ENCODE measurements at regions not wholly inside any gene's neighbourhood (a gene's known extent, or its start where the extent isn't known, plus 50 kb on each side); places are given as distances from the start of the nearest gene placed in this dataset.
A peak's percentile ranks its signal among the peaks of the same experiment; 100 is the strongest.
"Not testable (repeated sequence)": the region's sequence is repeated elsewhere in the genome, so short reads cannot be mapped to it uniquely, and the experiment has no call there.

DNA sequence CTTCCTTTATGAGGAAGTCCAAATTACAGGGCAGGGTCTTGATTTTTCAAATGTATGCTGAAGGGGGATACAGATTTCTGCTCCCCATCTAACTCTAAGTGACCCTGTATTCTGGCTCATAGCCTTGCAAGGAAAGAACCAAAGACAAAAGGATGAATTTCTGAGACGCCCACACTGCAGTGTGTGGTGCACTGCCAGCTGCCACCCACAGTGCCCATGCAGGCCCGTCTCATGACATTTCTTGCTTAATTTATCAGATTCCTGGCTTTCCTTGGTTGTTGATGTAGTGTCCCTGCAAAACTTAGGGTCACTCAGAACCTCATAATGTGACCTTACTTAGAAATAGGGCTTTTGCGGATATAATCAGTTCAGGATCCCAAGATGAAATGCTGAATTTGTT lies 68.0 kb downstream of the CBLN4 start:
- DNase-seq (ENCODE audit: low spot score), result no peak
- intact Hi-C loops (cut with DNase I), result no loop called here
- ATAC-seq, result no peak

DNA sequence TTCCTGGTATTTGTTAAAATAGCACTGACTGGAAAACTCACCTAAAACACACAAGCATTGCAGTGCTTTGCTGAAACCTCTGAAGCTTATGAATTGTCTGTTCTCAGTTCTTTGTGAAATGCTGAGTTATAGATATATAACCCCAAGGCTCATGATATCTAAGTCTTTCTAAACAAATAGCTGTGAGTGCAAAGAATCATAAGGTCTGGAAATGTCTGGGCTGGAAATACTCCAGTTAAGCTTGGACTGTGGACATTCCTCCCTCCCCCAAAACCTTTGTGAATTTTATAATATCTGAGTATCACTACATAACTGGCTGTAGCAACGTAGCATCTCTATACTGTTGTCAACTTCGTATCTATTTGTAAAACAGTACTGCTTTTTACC lies 69.1 kb downstream of the CBLN4 start:
- DNase-seq (ENCODE audit: low spot score), result no peak
- intact Hi-C loops (cut with DNase I), result no loop called here
- ATAC-seq, result no peak

DNA sequence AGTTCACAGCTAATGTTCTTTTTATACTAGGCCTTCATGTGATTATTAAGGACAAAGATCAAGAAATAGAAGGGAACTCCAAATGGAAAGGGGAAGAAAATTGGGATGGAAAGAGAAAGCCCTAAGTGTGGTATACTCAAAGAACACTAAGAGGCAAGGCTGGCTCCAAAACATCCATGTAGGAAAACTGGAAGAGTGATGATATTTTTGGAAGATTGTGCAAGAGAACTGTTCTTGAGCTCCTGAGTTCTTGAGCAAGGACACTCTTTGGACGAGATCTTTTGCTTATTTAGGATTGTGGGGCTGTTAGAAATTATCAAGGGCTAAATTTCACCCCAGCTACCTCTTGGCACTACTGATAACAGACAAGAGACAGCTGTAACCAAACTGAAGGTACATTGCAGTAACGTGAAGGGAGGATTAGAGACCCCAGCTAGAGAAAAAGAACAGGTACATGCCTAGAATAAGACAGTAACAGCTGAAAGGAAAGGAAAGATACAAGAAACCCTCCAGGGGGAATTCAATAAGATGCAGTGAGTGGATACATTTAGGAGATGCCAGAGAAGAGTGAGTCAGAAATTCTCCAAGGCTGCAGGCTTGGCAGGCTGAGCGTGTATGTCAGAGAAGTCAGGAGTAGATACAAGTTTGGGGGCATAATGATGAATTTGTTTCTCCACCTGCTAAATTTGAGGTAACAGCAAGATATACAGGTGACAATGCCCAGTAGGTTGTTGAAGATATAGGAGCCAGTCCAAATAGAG lies 69.7 kb downstream of the CBLN4 start:
- intact Hi-C loops (cut with DNase I), result no loop called here
- no peak for DNase-seq (ENCODE audit: low spot score)
- ATAC-seq, result peak; percentile 57

DNA sequence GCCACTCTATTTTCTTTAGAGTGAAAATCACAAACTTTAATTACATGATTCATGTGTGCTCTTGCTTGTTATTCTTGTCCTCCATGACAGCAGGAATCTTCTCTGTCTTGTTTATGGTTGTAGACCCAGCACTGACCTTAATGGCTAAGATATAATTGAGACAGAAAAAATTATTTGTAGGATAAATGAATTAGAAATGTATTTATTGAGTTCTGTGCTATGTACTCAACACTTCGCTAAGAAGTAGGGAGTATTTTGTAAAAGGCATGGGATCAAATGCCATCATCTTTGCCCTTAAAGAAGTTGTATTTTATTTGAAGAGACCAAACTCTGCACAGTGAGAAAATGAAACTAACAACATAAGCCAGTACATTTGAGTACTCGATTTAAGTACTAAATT lies 71.2 kb downstream of the CBLN4 start:
- ATAC-seq (no peak), DNase-seq (ENCODE audit: low spot score) (no peak)
- intact Hi-C loops (cut with DNase I), result no loop called here

DNA sequence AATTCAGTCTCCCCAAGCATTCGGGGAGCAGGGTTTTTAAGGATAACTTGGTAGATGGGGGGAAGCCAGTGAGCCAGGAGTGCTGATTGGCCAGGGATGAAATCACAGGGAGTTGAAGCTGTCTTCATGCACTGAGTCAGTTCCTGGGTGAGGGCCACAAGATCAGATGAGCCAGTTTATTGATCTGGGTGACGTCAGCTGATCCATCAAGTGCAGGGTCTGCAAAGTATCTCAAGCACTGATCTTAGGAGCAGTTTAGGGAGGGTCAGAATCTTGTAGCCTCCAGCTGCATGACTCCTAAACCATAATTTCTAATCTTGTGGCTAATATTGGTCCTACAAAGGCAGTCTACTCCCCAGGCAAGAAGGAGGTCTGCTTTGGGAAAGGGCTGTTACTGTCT lies 74.4 kb downstream of the CBLN4 start:
- ATAC-seq; intact Hi-C loops (cut with DNase I); DNase-seq (ENCODE audit: low spot score): not testable (repeated sequence)

DNA sequence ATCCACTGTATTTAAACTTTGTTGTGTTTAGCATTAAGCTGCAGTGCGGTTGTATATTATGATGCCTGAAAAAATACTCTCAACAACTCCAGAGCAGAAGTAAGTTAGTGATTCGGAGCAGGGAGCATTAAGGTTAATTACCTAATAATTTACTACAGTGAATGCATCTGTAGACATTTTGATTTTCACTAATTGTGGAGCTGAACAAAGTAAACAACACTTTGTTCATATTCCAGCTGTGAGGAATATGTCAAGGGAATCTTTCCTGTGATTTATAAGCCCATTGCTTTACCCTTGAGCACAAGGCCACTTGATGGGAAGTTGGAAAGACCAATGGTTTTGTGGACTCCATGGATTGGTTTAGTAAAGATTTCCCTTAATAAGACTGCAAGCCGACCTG lies 77.1 kb downstream of the CBLN4 start:
- intact Hi-C loops (cut with DNase I), result no loop called here
- ATAC-seq (no peak), DNase-seq (ENCODE audit: low spot score) (no peak)

DNA sequence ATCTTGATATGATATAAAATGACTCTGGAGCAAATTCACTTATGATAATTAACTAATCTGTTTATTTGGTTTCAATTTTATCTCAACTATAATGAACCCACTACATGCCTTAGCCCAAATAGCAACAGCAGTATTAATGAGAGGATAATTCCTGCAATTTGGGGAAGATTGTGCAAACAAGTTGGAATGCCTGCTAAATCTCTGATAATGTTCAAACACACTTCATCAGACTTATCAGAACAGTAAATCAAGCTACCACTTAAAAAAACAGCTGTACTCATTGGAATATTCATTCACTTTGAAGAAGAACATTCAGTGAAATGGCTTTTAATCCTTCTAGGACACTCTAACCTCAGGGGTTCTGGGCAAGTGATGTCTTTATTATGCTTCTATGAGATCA lies 85.4 kb downstream of the CBLN4 start:
- DNase-seq (ENCODE audit: low spot score), result no peak
- no peak for ATAC-seq
- intact Hi-C loops (cut with DNase I), result no loop called here

DNA sequence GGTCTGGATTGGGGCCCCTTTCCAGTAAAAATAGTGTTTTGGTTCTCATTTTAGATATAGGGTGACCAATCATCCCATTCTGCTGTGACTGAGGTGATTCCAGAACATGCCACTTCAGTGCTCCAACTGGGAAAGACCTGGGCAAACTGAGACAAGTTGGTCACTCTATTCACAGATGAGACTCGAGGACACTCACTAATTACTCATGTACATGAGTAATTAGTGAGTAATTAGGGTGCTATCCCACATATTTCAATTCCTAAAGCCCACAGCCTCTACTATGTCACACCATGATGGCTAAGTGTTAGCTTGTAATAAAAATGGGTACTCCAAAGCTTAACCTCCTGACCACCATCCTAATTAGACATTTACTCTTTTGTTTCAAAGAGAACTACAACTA lies 86.0 kb downstream of the CBLN4 start:
- no peak for ATAC-seq
- intact Hi-C loops (cut with DNase I), result no loop called here
- DNase-seq (ENCODE audit: low spot score), result no peak

DNA sequence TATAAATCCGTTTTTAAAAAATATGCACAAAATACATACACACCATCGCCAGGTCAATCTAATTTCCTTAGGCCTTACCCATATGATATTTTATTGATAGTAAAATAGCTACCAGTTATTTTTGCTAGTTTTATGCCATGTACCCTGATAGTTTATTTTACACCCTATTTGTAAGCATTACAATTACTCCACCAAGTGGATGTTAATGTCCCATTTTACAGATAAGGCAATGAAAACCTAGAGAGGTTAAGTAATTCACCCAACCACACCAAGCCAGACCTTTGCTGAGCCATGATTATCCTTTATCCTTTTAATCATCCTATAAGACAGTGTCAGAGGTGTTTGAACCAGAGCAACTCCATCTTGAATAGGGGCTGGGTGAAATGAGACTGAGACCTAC lies 86.8 kb downstream of the CBLN4 start:
- intact Hi-C loops (cut with DNase I), result no loop called here
- DNase-seq (ENCODE audit: low spot score), result no peak
- no peak for ATAC-seq

DNA sequence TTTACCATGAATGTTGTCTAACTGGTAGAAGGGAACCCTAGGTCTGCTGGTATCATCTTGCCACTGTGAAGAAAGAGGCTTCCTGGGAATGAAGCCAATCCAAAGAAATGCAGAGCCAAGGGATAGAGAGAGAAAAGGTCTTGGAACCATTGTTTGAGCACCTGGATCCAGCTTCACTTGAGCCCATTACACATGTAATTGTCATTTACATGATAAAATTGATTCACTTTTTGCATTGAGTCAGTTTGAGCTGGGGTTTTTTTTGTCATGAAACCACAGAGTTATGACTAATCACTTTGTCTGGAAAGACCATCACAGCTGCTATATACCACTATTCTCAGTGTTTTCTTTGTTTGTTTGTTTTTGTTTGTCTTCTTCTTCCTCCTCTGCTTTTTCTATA lies 112.3 kb downstream of the CBLN4 start:
- ATAC-seq (no peak), DNase-seq (ENCODE audit: low spot score) (no peak)
- intact Hi-C loops (cut with DNase I), result no loop called here

DNA sequence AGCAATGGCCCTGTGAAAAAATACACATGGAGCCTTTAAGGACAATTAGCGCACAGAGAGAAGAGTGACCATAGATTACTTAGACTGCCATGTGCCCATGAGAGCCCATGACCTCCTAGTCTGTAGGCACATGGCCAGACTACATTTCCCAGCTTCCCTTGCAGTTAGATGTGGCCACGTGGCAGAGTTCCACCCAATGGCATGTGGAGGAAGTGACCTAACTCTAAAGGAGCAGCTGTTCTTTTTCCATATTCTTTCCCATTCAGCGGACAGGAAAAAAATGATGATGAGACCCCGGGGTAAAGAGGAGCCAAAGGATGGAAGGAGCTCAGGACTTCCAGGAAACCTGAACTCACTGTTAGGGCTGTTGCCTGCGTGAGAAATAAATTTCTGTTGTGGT lies 116.6 kb downstream of the CBLN4 start:
- DNase-seq (ENCODE audit: low spot score) (no peak), ATAC-seq (no peak)
- intact Hi-C loops (cut with DNase I), result no loop called here

DNA sequence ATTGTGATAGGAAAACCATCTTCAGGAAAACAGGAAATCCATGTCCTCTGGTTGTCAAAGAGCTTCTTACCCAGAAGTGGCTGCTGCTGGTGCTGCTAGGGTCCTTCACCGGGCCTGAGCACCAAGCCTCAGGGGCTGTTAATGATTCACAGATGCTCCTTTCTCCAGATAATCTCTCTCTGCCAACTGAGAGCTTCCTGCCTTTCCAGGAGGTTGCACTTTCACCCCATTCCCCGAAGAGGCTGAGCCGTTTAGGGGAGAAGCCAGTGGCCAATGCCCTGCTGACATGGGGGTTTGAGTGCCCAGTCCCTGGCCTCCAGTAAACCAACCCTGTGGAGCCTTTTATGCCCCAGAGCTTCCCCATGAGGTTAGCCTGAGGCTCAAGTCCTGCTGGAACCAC lies 122.4 kb downstream of the CBLN4 start:
- intact Hi-C loops (cut with DNase I), result no loop called here
- DNase-seq (ENCODE audit: low spot score) (no peak), ATAC-seq (no peak)

DNA sequence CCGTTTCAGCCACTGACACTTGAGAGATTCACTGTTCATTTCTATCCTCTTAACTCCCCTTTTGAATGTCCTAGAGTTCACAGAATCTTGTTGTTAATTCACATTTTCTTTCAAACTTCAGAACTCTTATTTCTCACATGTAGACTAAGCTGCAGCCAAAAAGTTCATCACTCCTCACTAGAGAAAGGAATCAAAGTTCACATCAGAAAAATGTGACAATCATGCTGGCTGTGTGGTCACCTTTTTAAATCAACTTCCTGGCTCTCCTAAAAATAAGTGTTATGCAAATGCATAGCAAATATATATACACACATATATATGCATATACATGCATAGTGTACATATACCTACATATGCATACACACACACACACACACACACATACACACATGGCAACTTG lies 123.0 kb downstream of the CBLN4 start:
- intact Hi-C loops (cut with DNase I), result no loop called here
- ATAC-seq (no peak), DNase-seq (ENCODE audit: low spot score) (no peak)

DNA sequence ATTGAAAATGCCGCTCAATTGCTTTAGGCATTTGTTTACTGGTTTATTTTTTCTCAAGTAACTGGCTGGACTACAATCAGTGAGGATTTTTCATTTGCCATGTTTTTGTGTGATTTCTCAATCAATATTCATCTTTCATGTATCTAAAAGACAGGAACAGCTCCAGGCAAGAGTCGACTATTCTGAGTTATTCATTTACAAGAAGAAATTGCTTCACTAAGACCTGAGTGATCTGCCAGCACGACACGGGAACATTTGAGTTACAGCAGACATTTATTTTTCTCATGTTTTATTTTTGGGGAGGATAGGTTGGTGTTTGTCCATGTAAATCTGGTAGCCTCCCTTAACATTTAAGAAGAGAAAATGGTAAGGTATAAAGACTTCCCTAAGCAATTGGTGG lies 124.1 kb downstream of the CBLN4 start:
- intact Hi-C loops (cut with DNase I), result no loop called here
- no peak for DNase-seq (ENCODE audit: low spot score)
- ATAC-seq, result no peak

DNA sequence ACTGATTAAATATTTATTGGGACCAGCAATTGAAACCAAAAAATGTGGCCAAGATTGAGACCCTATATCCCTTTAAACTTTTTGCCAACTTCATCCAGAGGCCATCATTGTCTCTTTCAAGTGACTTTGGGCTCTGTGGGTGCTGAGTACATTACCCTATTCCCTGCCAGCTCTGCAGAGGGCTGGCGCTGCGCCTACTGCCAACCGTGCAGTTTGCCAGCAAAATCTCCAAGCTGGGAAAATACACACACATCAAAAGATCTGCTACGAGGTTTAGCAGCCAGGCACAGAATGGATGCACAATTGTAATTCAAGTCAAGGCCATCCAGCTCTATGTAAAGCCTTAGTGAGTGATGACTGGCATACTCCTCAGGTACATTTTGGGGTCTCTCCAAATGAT lies 125.0 kb downstream of the CBLN4 start:
- no peak for DNase-seq (ENCODE audit: low spot score)
- no peak for ATAC-seq
- intact Hi-C loops (cut with DNase I), result no loop called here

DNA sequence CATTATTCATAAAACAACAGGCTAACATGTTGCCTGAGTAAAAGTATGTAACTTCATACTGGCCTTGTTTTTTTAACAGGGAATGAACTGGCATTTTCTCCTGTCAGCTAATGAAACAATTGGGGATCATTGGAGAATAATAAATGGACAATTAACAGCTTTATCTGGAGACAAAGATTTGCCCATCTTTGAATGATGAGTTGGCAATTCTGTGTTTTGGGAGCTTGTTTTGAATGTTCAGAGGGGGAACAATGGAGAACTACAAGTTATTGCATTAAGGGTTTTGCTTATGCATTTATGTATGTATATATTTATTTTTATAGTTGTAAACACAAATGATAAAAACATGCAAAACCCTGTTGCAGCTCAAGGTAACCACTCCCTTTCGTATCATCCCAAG lies 150.3 kb downstream of the CBLN4 start:
- DNase-seq (ENCODE audit: low spot score), result no peak
- intact Hi-C loops (cut with DNase I), result no loop called here
- ATAC-seq, result no peak

DNA sequence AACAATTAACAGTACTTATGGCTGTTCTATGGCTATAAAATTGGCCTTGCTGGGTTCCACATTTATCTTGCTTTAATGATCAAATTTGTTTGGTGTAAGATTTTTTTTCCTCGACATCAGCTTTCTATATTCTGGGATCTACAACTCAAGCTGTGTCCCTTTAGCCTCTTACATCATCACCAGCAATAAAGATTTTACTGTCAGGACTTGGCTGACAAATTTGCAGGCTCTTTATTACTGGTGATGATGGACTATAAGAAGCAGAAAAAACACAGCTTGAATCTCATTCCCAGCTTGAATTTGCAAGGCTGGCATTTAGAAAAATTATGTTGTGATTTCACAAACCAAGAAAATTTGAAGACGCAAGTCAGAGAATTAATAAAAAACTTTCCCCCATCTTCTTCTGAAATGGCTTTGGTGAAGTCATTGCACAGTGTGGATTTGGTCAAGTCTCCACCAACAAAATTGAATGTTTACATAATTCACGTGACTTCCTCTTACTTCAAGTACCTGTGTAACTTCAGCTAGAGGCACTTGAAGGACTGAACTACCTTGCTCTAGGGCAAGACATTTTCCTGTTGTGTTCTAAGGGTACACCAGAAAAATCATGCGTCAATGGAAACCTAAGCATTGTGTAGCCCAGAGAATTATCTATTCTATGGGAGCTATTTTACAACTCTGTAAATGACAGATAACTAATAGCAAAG lies 175.0 kb downstream of the CBLN4 start:
- no peak for ATAC-seq

DNA sequence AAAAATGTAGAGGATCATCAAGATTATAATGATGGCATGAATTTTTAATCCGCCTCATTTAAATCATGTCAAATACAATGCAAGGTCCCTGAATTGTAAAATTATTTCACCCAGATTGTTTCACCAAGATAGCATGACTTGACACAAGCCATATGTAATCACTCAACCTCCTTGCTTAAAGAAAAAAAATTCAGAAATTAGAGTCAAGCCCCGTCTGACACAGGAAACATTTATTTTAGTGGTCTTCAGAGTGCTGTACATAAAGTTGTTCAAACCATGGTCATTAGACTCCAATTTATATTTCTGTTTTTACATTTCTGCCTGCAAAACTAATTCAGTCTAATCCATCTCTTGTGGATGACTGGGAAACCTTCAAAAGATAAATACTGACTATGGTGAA lies 200.2 kb downstream of the CBLN4 start:
- no peak for ATAC-seq
- DNase-seq (ENCODE audit: low spot score), result no peak
- intact Hi-C loops (cut with DNase I), result no loop called here

More for the DNA sequence above, 175.0 kb downstream of the CBLN4 start:
- intact Hi-C loops (cut with DNase I), result no loop called here
- DNase-seq (ENCODE audit: low spot score), result no peak

DNA sequence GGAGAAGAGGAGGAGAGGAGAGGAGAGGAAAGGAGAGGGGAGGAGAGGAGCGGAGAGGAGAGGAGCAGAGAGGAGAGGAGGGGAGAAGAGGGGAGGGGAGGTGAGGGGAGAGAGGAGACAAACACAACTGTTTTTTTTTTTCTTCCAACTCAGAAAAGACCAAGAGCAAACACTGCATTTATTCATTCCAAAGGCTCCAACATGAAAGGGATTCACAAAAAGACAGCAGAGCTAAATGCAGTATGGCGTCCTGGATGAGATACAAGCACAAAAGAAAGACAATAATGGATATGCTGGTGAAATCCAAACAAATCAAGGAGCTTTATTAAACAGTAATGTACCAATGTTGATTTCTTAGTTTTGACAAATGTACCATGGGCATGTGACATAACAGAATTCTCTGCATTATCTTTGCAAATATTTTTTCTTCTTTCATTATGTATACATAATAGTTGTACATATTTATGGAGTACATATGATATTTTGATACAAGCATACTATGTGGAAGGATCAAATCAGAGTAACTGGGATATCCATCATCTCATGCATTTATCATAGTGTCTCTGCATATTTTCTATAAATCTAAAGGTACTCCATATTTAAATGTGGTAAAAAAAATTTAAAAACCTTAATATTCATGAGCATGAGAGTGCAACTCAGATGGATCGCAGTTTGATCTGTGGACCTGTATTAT lies 204.6 kb downstream of the CBLN4 start:
- intact Hi-C loops (cut with DNase I), result no loop called here
- ATAC-seq (no peak), DNase-seq (ENCODE audit: low spot score) (no peak)

DNA sequence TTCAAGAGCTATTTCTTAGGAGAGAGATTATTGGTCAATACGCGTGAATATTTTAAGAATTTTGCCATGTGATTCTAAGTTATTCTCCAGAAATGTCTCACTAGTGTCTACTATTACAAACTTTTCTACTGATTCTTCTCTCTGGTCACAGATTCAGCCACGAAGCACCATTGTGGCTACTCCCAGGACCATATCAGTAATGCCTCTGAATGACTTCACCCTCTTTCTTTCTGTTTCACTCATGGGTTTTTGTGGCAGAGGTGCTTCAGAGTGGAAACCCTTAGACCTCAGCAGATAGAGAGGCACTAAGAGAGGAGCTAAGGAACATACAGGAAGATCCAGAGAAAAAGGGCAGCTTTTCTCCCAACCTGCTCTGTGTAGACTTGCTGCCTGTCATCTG lies 211.3 kb downstream of the CBLN4 start:
- intact Hi-C loops (cut with DNase I), result no loop called here
- DNase-seq (ENCODE audit: low spot score) (no peak), ATAC-seq (no peak)
